Thyroid gland (tissue), 4 donors: ENCODE measurements at regions not wholly inside any gene's neighbourhood (a gene's known extent, or its start where the extent isn't known, plus 50 kb on each side); places are given as distances from the start of the nearest gene placed in this dataset.
"Not testable (repeated sequence)": the region's sequence is repeated elsewhere in the genome, so short reads cannot be mapped to it uniquely, and the experiment has no call there.

Source experiments
- DNase-seq, 2 donors: peaks; one replicate each; pipeline ENCODE4 v3.0.0-alpha.2; 2019
- H3K27ac ChIP-seq, 3 donors: fragments of 200-600 bp; sonication (generic); 1 replicate in 2 of 3; 2 replicates in 1 of 3; pipeline ENCODE4 v1.5.1; 2016 to 2019; ENCODE audit warnings: mild to moderate bottlenecking in 1 of 3, moderate library complexity in 1 of 3
- H3K27me3 ChIP-seq: fragments of 200-600 bp; sonication (generic); one replicate; pipeline ENCODE4 v1.5.1; 2019
- H3K36me3 ChIP-seq, 2 donors: fragments of 200-600 bp; sonication (generic); one replicate each; pipeline ENCODE4 v1.5.1; 2016 to 2019
- H3K4me1 ChIP-seq, 2 donors: fragments of 200-600 bp; sonication (generic); one replicate each; pipeline ENCODE4 v1.5.1; 2017 to 2019
- H3K4me3 ChIP-seq, 3 donors: fragments of 200-600 bp; sonication (generic); replicated peaks in 1 of 3; 1 replicate in 2 of 3; 2 replicates in 1 of 3; pipeline ENCODE4 v1.5.1; 2016; ENCODE audit warnings: mild to moderate bottlenecking in 1 of 3
- H3K9me3 ChIP-seq: fragments of 200-600 bp; sonication (generic); one replicate; pipeline ENCODE4 v1.5.1; 2017
- POLR2A ChIP-seq, 2 donors: fragments of 450-650 bp; IDR thresholded peaks; one replicate each; pipeline ENCODE4 v1.6.1; 2017; ENCODE audit warnings: antibody characterized with exemption in 2 of 2, mild to moderate bottlenecking in 2 of 2, moderate library complexity in 1 of 2
- WGBS, 2 donors: methylation state at CpG; one replicate each; pipeline ENCODE4 v1.1.5; 2017; 5-methylcytosine and 5-hydroxymethylcytosine counted together
- intact Hi-C: fragments of 100-400 bp; cut with DNase I; formaldehyde crosslinking; loops from one replicate; pipeline ENCODE4 v1.15.1; 2023
- TF ChIP-seq, protein P1 (sequence below), 6 experiments: fragments of 200-600 bp in 3 of 6; fragments of 450-650 bp in 3 of 6; sonication (generic) in 3 of 6; IDR thresholded peaks; one replicate each; pipeline ENCODE4 v1.5.1; 2016 to 2019; ENCODE audit warnings: antibody characterized with exemption in 6 of 6, mild to moderate bottlenecking in 2 of 6, inconsistent platforms in 1 of 6, moderate library complexity in 1 of 6

DNA sequence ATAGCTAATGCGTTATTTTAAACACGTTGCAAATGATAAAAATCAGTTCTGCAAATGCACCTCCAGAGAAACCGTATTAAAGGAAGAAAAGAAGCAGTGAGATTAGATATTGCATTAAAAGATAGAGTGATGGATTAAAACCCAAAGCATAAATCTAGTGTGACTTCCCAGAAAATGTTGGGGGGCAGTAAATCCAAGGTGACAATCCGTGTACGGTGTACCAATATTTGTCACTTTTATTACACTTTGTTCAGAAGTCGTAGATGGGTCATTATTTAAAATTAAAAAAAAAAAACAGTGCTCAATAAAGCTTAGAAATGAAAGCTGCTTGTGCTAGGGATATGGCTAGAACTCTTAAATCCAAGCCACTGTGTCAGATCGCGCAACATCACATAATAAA, 106.4 kb downstream of the TMEM130 start:
- Histone ChIP-seq H3K4me1 (no peaks in the 10 kb centered on the region), H3K4me3 (no peak overlapping the region), H3K9me3 (no peaks in the 10 kb centered on the region), H3K27ac (no peak overlapping the region), H3K27me3 (no peaks in the 10 kb centered on the region), H3K36me3 (no peaks in the 10 kb centered on the region)
- 77 to 87% methylated on average over 8 of the region's 8 CpGs for WGBS, 2 donors
- intact Hi-C loops = no loop called here
- DNase-seq = no peak
- TF ChIP-seq, protein P1, sequence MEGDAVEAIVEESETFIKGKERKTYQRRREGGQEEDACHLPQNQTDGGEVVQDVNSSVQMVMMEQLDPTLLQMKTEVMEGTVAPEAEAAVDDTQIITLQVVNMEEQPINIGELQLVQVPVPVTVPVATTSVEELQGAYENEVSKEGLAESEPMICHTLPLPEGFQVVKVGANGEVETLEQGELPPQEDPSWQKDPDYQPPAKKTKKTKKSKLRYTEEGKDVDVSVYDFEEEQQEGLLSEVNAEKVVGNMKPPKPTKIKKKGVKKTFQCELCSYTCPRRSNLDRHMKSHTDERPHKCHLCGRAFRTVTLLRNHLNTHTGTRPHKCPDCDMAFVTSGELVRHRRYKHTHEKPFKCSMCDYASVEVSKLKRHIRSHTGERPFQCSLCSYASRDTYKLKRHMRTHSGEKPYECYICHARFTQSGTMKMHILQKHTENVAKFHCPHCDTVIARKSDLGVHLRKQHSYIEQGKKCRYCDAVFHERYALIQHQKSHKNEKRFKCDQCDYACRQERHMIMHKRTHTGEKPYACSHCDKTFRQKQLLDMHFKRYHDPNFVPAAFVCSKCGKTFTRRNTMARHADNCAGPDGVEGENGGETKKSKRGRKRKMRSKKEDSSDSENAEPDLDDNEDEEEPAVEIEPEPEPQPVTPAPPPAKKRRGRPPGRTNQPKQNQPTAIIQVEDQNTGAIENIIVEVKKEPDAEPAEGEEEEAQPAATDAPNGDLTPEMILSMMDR (IDR thresholded peaks at IDR 0.05) = no peak
- no peak for TF ChIP-seq POLR2A (IDR thresholded peaks at IDR 0.05)

DNA sequence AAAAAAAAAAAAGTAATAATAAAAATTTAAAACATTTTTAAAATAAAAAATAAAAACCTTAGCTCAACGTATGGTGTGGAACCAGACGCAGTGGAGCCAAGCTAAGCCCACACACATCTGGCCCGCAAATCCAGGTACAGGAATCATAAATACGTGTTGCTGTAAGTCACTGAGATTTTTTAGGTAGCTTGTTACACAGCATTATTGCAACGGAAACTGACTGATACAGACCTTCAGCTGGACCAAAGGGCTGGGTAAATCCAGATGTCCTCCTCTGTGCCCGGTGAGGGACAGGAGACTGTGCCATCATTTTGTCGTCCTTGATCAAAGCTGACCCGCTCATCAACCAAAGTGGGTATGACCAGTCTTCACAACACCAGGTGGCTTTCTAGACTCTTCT, 104.9 kb downstream of the TMEM130 start:
- WGBS, 2 donors = 71 to 92% methylated on average over 8 of the region's 8 CpGs
- no peak overlapping the region for H3K4me3 ChIP-seq
- no peaks in the 10 kb centered on the region for H3K4me1 ChIP-seq
- TF ChIP-seq POLR2A (IDR thresholded peaks at IDR 0.05) = no peak
- TF ChIP-seq, protein P1 (IDR thresholded peaks at IDR 0.05) = no peak
- no peaks in the 10 kb centered on the region for H3K36me3 ChIP-seq
- DNase-seq = no peak
- intact Hi-C loops = no loop called here
- H3K27me3 ChIP-seq = no peaks in the 10 kb centered on the region
- H3K9me3 ChIP-seq = no peaks in the 10 kb centered on the region
- H3K27ac ChIP-seq = no peak overlapping the region

- WGBS, 2 donors = 91 to 92% methylated on average over 5 of the region's 5 CpGs
- H3K4me1 ChIP-seq, intact Hi-C loops, H3K9me3 ChIP-seq, H3K27ac ChIP-seq, DNase-seq, H3K27me3 ChIP-seq, H3K36me3 ChIP-seq, H3K4me3 ChIP-seq: not testable (repeated sequence)
Observed at GRCh38 chr7:98770085-98770484, 99.7 kb downstream of the TMEM130 start.

GRCh38 chr7:98771519-98771918, 98.3 kb downstream of the TMEM130 start:
- TF ChIP-seq POLR2A (IDR thresholded peaks at IDR 0.05) = no peak
- TF ChIP-seq, protein P1 (IDR thresholded peaks at IDR 0.05) = no peak
- no peaks in the 10 kb centered on the region for H3K27me3 ChIP-seq
- intact Hi-C loops = no loop called here
- H3K36me3 ChIP-seq = no peaks in the 10 kb centered on the region
- DNase-seq = no peak
- H3K27ac ChIP-seq = no peak overlapping the region
- no peaks in the 10 kb centered on the region for H3K4me1 ChIP-seq
- H3K9me3 ChIP-seq = no peaks in the 10 kb centered on the region
- 17 to 23% methylated on average over 6 of the region's 6 CpGs for WGBS, 2 donors
- H3K4me3 ChIP-seq = no peak overlapping the region

DNA sequence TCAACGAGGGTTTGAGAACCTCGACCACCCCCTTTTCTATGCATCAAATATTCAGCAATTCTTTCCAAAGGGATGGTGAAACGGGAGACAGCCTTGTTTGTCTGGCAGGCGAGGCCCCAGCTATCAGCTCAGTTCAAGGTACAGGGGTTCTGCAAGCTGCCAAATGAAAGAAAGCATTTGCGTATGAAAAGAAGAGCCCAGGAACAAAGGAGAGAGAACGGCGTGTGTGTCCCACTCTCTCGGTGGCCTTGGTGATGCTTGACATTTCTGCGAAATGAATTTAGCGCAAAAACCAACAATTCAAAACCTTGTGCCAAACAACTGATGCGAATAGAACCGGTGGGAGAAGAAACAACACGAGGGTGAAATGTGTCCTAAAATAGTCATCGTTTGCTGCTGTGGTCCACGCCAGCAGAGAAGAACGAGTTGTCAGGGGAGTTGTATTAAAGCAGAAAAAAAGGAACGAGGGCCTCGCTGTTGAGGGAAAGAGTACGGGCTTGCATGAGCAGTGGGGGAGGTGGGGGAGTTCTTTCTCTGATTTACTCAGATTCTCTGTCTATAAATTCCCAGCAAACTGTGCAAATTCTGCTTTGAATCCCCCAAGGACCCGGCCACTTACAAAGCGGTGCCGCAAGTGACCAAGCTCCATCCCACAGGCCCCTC, 97.7 kb downstream of the TMEM130 start:
- no peaks in the 10 kb centered on the region for H3K4me1 ChIP-seq
- DNase-seq = no peak
- no peaks in the 10 kb centered on the region for H3K9me3 ChIP-seq
- 23 to 28% methylated on average over 22 of the region's 22 CpGs for WGBS, 2 donors
- H3K27me3 ChIP-seq = no peaks in the 10 kb centered on the region
- no peaks in the 10 kb centered on the region for H3K36me3 ChIP-seq
- H3K27ac ChIP-seq = no peak overlapping the region
- TF ChIP-seq, protein P1 (IDR thresholded peaks at IDR 0.05) = no peak
- TF ChIP-seq POLR2A (IDR thresholded peaks at IDR 0.05) = no peak
- intact Hi-C loops = no loop called here
- no peak overlapping the region for H3K4me3 ChIP-seq
